Brain microvascular endothelial cell (primary cell): ENCODE measurements at regions not wholly inside any gene's neighbourhood (a gene's known extent, or its start where the extent isn't known, plus 50 kb on each side); places are given as distances from the start of the nearest gene placed in this dataset.

Source experiments
- DNase-seq: peaks from one replicate; pipeline ENCODE4 v3.0.0-alpha.2; 2020
- H3K27ac ChIP-seq: fragments of 250-450 bp; sonication (Bioruptor Pico); 2 replicates; pipeline ENCODE4 v1.5.1; 2020; ENCODE audit warnings: mild to moderate bottlenecking, moderate library complexity
- H3K27me3 ChIP-seq: fragments of 250-450 bp; sonication (Bioruptor Pico); replicated peaks from 2 replicates; pipeline ENCODE4 v1.5.1; 2020; ENCODE audit warnings: mild to moderate bottlenecking
- H3K36me3 ChIP-seq: fragments of 250-450 bp; sonication (Bioruptor Pico); replicated peaks from 2 replicates; pipeline ENCODE4 v1.5.1; 2020; ENCODE audit warnings: mild to moderate bottlenecking
- H3K4me3 ChIP-seq: 2 replicates; pipeline ENCODE4 v1.5.1; 2011; ENCODE audit warnings: low read depth, mild to moderate bottlenecking, control low read depth, low read length, moderate library complexity
- in situ Hi-C: cut with HindIII; loops from 2 replicates; pipeline ENCODE4 v1.10.0; 2017; ENCODE audit warnings: low sequenced_read_pairs, low pct_ligation_motif_present
- TF ChIP-seq, protein P1 (sequence below): IDR thresholded peaks from 2 replicates; pipeline ENCODE4 v1.5.1; 2011; ENCODE audit warnings: low read depth, mild to moderate bottlenecking, moderate library complexity, low read length, control low read depth, inconsistent platforms; ENCODE audit errors: missing control alignments

DNA sequence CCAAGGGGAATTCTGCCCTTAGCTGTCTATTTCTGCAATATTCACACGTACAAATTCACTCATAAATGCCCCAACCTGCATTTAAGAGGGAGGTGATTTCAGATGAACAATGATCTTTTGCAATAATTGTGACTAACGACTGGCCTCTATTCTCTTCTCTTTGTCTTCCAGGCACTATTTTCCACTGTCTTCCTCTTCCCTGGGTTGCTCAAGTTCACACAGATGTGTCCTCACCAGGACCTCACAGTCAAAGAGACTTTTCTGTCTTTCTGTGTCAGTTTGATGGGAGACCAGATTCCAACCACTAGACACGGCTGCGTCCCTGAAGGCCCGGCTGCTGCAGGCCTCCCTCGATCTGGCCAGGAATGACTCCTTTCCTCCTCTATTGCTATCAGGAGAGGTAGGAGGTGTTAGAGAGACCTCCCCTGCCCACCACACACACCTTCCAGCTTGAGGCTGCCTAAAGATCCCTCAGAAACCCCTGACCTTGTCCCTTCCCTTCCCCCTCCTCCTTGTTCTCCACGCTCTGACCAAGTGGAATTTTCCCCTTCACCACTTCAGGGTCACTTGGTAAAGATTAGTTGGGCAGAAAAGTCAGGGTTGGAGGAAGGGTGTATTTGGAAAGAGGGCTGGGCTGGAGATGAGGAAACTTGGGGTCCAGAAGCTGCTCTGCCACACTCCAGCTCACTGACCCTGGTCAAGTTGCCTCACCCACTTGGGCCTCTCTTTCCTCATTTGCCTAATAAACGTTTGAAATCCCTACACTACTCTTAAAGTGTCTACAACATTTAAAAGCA, 109.2 kb upstream of the COPS8 start:
- Histone ChIP-seq H3K27me3 (no peaks in the 10 kb centered on the region), H3K27ac (no peak overlapping the region), H3K4me3 (no peak overlapping the region), H3K36me3 (no peaks in the 10 kb centered on the region)
- no peak for DNase-seq
- TF ChIP-seq, protein P1, sequence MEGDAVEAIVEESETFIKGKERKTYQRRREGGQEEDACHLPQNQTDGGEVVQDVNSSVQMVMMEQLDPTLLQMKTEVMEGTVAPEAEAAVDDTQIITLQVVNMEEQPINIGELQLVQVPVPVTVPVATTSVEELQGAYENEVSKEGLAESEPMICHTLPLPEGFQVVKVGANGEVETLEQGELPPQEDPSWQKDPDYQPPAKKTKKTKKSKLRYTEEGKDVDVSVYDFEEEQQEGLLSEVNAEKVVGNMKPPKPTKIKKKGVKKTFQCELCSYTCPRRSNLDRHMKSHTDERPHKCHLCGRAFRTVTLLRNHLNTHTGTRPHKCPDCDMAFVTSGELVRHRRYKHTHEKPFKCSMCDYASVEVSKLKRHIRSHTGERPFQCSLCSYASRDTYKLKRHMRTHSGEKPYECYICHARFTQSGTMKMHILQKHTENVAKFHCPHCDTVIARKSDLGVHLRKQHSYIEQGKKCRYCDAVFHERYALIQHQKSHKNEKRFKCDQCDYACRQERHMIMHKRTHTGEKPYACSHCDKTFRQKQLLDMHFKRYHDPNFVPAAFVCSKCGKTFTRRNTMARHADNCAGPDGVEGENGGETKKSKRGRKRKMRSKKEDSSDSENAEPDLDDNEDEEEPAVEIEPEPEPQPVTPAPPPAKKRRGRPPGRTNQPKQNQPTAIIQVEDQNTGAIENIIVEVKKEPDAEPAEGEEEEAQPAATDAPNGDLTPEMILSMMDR = no peak
- in situ Hi-C loops = no loop called here

DNA sequence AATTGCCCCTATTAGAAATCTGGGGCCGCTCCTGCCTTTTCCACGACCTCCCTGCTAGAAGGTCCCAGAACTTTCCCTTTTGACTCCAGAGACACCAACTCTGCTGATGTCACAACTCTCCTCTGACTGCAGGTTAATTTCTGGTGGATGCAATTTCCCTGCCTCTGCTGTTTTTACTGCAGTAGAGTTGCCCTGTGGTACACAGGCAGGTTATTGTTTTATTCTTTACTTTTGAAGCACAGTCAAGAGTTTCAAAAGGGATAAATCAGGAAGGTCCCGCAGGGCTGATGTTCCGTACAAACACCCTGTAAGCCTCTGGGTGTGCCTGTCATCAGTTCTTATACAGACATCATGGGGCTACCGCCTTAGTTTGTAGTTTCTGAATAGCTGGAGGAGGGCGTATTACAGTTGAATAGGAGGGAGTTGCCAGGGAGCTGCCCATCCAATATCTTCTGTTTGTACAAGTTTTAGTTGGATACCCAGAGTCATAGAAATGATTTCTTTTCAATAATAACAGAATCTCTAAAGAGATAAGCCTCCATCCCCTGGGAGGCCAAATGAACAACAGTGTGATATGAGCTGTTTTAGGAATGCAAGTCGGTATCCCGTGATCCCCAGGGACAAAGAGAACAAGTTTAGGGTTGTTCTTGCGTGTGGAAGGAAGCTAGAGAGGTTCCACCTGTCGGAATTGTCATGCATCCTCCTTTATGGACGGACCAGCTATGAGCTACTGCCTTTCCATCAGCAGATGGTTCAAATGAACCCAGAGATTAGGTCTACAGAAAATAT, 108.4 kb upstream of the COPS8 start:
- in situ Hi-C loops = no loop called here
- DNase-seq = no peak
- Histone ChIP-seq H3K4me3 (no peak overlapping the region), H3K27me3 (no peaks in the 10 kb centered on the region), H3K36me3 (no peaks in the 10 kb centered on the region), H3K27ac (no peak overlapping the region)
- TF ChIP-seq, protein P1 = no peak

DNA sequence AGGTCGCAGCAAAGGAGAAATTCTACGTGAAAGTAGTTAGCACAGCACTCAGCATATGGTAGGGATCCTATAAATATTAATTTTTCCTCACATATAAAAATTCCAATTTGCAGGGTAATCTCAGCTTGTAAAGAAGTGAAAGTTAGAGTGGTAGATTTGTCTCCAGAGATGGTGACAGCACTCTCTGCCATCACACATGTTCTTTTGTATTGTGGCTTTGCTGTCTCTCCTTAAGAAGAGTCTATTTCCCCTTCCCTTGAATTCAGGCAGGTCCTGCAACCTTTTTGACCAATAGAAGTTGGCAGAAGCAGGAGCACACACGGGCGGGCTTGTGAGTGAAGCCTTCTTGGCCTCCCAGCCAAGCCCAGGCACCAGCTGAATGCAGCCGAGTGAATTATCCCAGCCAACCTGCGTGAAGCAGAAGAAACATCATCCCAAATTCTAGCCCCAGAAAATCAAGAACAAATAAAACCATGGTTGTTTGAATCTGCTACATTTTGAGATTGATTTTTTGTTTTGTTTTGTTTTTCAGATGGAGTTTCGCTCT, 107.8 kb upstream of the COPS8 start:
- TF ChIP-seq, protein P1 = no peak
- no peak for DNase-seq

DNA sequence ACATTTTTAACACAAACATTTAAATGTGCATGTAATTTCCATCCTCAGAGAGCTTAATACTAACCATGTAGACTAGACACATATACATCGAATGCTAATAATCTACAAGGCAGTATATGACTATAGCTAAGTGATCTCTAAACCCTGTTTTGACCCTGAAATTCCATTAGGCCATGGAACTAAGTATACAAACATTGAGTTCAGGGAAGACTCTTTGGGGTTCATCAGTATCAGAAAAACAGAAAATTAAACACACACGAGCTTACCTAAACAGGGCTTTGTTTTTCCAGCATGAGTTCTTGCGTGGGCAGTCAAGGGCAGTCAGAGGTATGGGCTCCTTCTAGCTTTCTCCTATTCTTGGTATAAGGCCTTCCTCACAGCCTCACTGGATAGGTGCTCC, 106.0 kb upstream of the COPS8 start:
- TF ChIP-seq, protein P1 = no peak
- Histone ChIP-seq H3K27ac (no peak overlapping the region), H3K4me3 (no peak overlapping the region), H3K27me3 (no peaks in the 10 kb centered on the region), H3K36me3 (no peaks in the 10 kb centered on the region)
- no peak for DNase-seq
- in situ Hi-C loops = no loop called here

More for the DNA sequence above, 107.8 kb upstream of the COPS8 start:
- no peak overlapping the region for H3K27ac ChIP-seq
- in situ Hi-C loops = no loop called here
- no peaks in the 10 kb centered on the region for H3K27me3 ChIP-seq
- H3K4me3 ChIP-seq = no peak overlapping the region
- H3K36me3 ChIP-seq = no peaks in the 10 kb centered on the region

DNA sequence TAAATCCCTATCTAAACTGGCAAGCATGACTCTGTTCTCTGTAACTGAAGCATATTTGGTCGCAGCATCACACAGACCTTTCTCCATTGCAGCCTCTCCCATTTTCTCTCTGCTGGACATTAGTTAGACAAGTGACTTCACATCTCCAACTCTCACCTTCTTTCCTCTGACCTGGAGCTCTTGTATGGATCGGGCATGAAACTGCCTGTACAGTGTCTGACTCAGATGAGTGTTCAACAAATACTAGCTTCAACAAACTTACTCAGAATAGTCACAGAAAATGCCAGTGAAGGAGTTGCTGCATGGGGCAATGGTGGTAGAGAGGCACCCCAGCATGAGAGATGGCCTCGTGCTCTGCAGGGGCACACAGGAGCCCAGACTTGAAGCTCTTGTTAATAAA, 104.7 kb upstream of the COPS8 start:
- no peak overlapping the region for H3K27ac ChIP-seq
- no peak for DNase-seq
- H3K36me3 ChIP-seq = no peaks in the 10 kb centered on the region
- no peak overlapping the region for H3K4me3 ChIP-seq
- no peaks in the 10 kb centered on the region for H3K27me3 ChIP-seq
- TF ChIP-seq, protein P1 = no peak
- in situ Hi-C loops = no loop called here
